T follicular helper cell (primary cell): ENCODE measurements at regions not wholly inside any gene's neighbourhood (a gene's known extent, or its start where the extent isn't known, plus 50 kb on each side); places are given as distances from the start of the nearest gene placed in this dataset.

Experiments used
- DNase-seq: peaks from one replicate; pipeline ENCODE4 v3.0.0-alpha.2; 2020; ENCODE audit warnings: low read depth

DNA sequence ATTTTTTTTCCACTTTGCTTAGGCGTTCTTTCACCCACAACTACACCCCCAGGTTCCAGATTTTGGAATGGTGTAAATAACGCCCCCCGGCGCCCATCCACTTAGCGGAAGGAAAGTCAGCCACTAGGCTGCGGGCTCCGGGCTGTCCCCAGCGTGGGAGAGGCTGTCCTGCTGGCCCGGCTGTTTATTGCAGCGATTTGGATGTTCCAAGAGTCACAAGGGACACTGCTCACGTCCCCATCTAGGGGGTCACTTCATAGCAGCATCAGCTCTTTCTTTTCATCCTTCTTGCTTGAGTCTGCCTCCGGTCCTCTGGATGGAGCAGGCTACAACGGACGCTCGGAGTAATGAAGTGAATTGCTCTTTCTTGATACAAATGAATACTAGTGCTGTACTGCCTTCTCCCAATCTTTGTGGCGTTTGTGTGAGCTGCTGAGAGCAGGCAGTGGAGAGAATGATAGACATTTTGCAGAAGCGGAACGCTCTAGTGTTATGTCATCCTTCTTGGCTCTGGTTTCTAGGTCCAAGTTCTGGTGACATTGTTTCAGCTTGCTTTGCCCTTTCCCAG, 50.7 kb upstream of the PAIP2B start:
- DNase-seq, result no peak

DNA sequence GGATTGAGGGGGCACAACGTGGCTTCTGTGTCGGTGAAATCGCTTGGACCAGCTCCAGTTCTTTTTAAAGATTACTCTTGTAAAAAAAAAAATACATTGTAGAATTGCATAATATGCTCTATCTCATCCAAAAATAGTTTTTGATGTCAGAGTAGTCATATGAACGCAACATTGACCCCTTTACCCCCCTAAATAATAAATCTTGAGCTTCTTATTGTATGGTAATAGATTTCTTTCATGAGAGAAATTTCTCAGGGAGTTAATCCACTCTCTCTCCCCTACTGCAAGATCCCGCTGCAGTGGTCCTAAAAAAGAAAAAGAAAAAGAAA, 50.2 kb upstream of the PAIP2B start:
- no peak for DNase-seq

DNA sequence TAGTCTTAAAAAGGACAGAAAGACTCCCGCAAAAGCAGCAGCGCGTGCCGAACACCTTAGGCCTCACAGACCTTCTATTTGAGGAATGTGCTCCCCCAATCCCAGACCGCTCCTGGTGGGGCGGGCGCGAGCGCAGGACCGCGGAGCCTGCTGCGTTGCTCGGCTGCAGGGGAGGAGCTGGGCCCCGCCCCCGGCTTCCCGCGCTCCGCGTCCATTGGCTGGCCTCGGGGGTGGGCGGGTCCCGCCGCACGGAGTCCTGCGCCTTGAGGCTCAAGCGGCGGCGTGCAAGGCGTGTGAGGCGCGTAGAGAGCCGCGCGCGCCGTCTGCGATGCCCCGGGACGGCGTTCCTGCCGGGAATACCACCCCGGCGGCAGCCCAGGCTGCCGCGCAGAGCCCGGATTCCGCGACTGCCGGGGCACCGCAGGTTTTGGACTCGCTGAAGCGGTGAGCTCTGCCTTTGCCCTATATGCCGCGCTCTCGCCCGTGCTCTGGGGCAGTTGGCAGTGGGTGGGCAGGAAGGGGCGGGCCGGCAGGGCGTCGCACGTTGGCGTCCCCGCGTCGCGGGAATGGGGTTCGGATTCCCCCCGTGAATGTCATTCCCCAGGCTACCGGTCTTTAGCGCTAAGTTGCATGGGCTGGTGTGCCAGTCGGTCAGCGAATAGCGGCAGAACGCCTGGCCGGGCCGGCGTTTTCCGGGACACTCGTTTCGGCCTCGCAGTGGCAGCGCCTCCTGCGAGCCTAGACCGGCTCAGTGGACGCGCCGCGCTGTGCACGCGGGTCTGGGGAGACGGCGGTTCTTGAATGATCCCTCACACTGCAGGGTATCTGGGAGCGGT, 49.6 kb upstream of the PAIP2B start:
- DNase-seq, result peak; percentile 70
